Immature natural killer cell (primary cell): ENCODE measurements at regions not wholly inside any gene's neighbourhood (a gene's known extent, or its start where the extent isn't known, plus 50 kb on each side); places are given as distances from the start of the nearest gene placed in this dataset.
A peak's percentile ranks its signal among the peaks of the same experiment; 100 is the strongest.

Source experiments
- DNase-seq, 3 donors: peaks; one replicate each; pipeline ENCODE4 v3.0.0; 2022; ENCODE audit warnings: mixed read lengths in 1 of 3
- H3K27ac Mint-ChIP-seq, 6 donors: one replicate each; pipeline ENCODE4 v1.8.0; 2020; ENCODE audit warnings: mixed read lengths in 6 of 6, mild to moderate bottlenecking in 5 of 6, inconsistent platforms in 4 of 6, moderate library complexity in 3 of 6
- H3K27me3 Mint-ChIP-seq, 3 donors: one replicate each; pipeline ENCODE4 v1.8.0; 2020 to 2021; ENCODE audit warnings: low read depth in 3 of 3, mild to moderate bottlenecking in 3 of 3, mixed read lengths in 3 of 3, moderate library complexity in 3 of 3, inconsistent platforms in 1 of 3
- H3K36me3 Mint-ChIP-seq, 3 donors: one replicate each; pipeline ENCODE4 v1.8.0; 2020; ENCODE audit warnings: mixed read lengths in 3 of 3, inconsistent platforms in 2 of 3, mild to moderate bottlenecking in 2 of 3
- H3K4me1 Mint-ChIP-seq, 2 donors: one replicate each; pipeline ENCODE4 v1.8.0; 2020; ENCODE audit warnings: inconsistent platforms in 2 of 2, mild to moderate bottlenecking in 2 of 2, mixed read lengths in 2 of 2, moderate library complexity in 1 of 2
- H3K4me3 Mint-ChIP-seq, 5 donors: one replicate each; pipeline ENCODE4 v1.8.0; 2020; ENCODE audit warnings: mild to moderate bottlenecking in 5 of 5, mixed read lengths in 5 of 5, inconsistent platforms in 3 of 5, moderate library complexity in 3 of 5
- H3K9me3 Mint-ChIP-seq, 6 donors: one replicate each; pipeline ENCODE4 v1.8.0; 2020; ENCODE audit warnings: mild to moderate bottlenecking in 6 of 6, mixed read lengths in 6 of 6, inconsistent platforms in 4 of 6, moderate library complexity in 3 of 6

- peaks cover 0 to 7% (median 0%) of the 10 kb centered on the region in 6 donors for H3K9me3 Mint-ChIP-seq
- H3K27ac Mint-ChIP-seq: peak overlapping the region in 4 of 6 donors; percentile 14 to 89 (median 56)
- peak in 1 of 3 donors; percentile 30 for DNase-seq
- H3K4me1 Mint-ChIP-seq: peaks cover 5 to 9% of the 10 kb centered on the region in 2 donors
- peak overlapping the region; percentile 36 to 93 (median 76) for H3K4me3 Mint-ChIP-seq
- no peaks in the 10 kb centered on the region for H3K27me3 Mint-ChIP-seq
- H3K36me3 Mint-ChIP-seq: peaks cover 0 to 4% (median 0%) of the 10 kb centered on the region in 3 donors
Observed at GRCh38 chr7:114048386-114049235, 129.8 kb upstream of the PPP1R3A start.

GRCh38 chr7:114047889-114048288 is 129.1 kb upstream of the PPP1R3A start:
- Mint-ChIP-seq H3K9me3 (peaks cover 0 to 4% (median 0%) of the 10 kb centered on the region in 6 donors), H3K4me1 (peaks cover 5 to 9% of the 10 kb centered on the region in 2 donors), H3K27me3 (no peaks in the 10 kb centered on the region), H3K36me3 (peaks cover 0 to 4% (median 0%) of the 10 kb centered on the region in 3 donors), H3K4me3 (peak overlapping the region; percentile 36 to 93 (median 76)), H3K27ac (peak overlapping the region in 4 of 6 donors; percentile 7 to 89 (median 35))
- DNase-seq: no peak

GRCh38 chr7:114033475-114033874 is 114.7 kb upstream of the PPP1R3A start:
- H3K27ac Mint-ChIP-seq: no peak overlapping the region
- no peak overlapping the region for H3K4me3 Mint-ChIP-seq
- no peaks in the 10 kb centered on the region for H3K36me3 Mint-ChIP-seq
- H3K4me1 Mint-ChIP-seq: no peaks in the 10 kb centered on the region
- no peak for DNase-seq
- no peaks in the 10 kb centered on the region for H3K27me3 Mint-ChIP-seq
- H3K9me3 Mint-ChIP-seq: peaks cover 0 to 5% (median 0%) of the 10 kb centered on the region in 6 donors

GRCh38 chr7:114026486-114027089 is 107.8 kb upstream of the PPP1R3A start:
- H3K4me3 Mint-ChIP-seq: no peak overlapping the region
- no peaks in the 10 kb centered on the region for H3K4me1 Mint-ChIP-seq
- DNase-seq: peak; percentile 13 to 53 (median 30)
- H3K36me3 Mint-ChIP-seq: no peaks in the 10 kb centered on the region
- H3K27ac Mint-ChIP-seq: no peak overlapping the region
- peaks cover 0 to 1% (median 0%) of the 10 kb centered on the region in 6 donors for H3K9me3 Mint-ChIP-seq
- no peaks in the 10 kb centered on the region for H3K27me3 Mint-ChIP-seq

GRCh38 chr7:114021135-114021534 is 102.3 kb upstream of the PPP1R3A start:
- no peak overlapping the region for H3K4me3 Mint-ChIP-seq
- H3K27me3 Mint-ChIP-seq: no peaks in the 10 kb centered on the region
- no peaks in the 10 kb centered on the region for H3K4me1 Mint-ChIP-seq
- H3K9me3 Mint-ChIP-seq: peaks cover 0 to 1% (median 0%) of the 10 kb centered on the region in 6 donors
- no peak for DNase-seq
- no peak overlapping the region for H3K27ac Mint-ChIP-seq
- H3K36me3 Mint-ChIP-seq: no peaks in the 10 kb centered on the region

GRCh38 chr7:114008696-114009095 is 89.9 kb upstream of the PPP1R3A start:
- Mint-ChIP-seq H3K27ac (no peak overlapping the region), H3K4me3 (no peak overlapping the region), H3K27me3 (peaks cover 0 to 4% (median 3%) of the 10 kb centered on the region in 3 donors), H3K36me3 (no peaks in the 10 kb centered on the region), H3K9me3 (peaks cover 0 to 10% (median 6%) of the 10 kb centered on the region in 6 donors), H3K4me1 (no peaks in the 10 kb centered on the region)
- DNase-seq: no peak

GRCh38 chr7:114007386-114007785 is 88.6 kb upstream of the PPP1R3A start:
- Mint-ChIP-seq H3K27me3 (peaks cover 0 to 3% (median 0%) of the 10 kb centered on the region in 3 donors), H3K36me3 (no peaks in the 10 kb centered on the region), H3K9me3 (peaks cover 4 to 21% (median 11%) of the 10 kb centered on the region in 6 donors), H3K4me1 (no peaks in the 10 kb centered on the region), H3K4me3 (no peak overlapping the region), H3K27ac (no peak overlapping the region)
- DNase-seq: no peak

GRCh38 chr7:113998934-113999333 is 80.1 kb upstream of the PPP1R3A start:
- Mint-ChIP-seq H3K4me3 (no peak overlapping the region), H3K4me1 (no peaks in the 10 kb centered on the region), H3K36me3 (no peaks in the 10 kb centered on the region), H3K27ac (no peak overlapping the region), H3K9me3 (peaks cover 16 to 26% (median 20%) of the 10 kb centered on the region in 6 donors), H3K27me3 (no peaks in the 10 kb centered on the region)
- DNase-seq: no peak

GRCh38 chr7:113996405-113996804 is 77.6 kb upstream of the PPP1R3A start:
- H3K27ac Mint-ChIP-seq: no peak overlapping the region

GRCh38 chr7:113986216-113986615 is 67.4 kb upstream of the PPP1R3A start:
- no peak overlapping the region for H3K27ac Mint-ChIP-seq
- no peak overlapping the region for H3K4me3 Mint-ChIP-seq
- peaks cover 0 to 8% (median 3%) of the 10 kb centered on the region in 6 donors for H3K9me3 Mint-ChIP-seq
- H3K4me1 Mint-ChIP-seq: no peaks in the 10 kb centered on the region
- H3K36me3 Mint-ChIP-seq: no peaks in the 10 kb centered on the region
- DNase-seq: no peak
- H3K27me3 Mint-ChIP-seq: peaks cover 0 to 4% (median 0%) of the 10 kb centered on the region in 3 donors

More at GRCh38 chr7:113996405-113996804, 77.6 kb upstream of the PPP1R3A start:
- no peaks in the 10 kb centered on the region for H3K4me1 Mint-ChIP-seq
- no peak for DNase-seq
- H3K9me3 Mint-ChIP-seq: peaks cover 1 to 13% (median 8%) of the 10 kb centered on the region in 6 donors
- H3K36me3 Mint-ChIP-seq: no peaks in the 10 kb centered on the region
- H3K4me3 Mint-ChIP-seq: no peak overlapping the region
- H3K27me3 Mint-ChIP-seq: no peaks in the 10 kb centered on the region

- Mint-ChIP-seq H3K4me3 (no peak overlapping the region), H3K4me1 (no peaks in the 10 kb centered on the region), H3K36me3 (no peaks in the 10 kb centered on the region), H3K9me3 (peaks cover 0 to 13% (median 6%) of the 10 kb centered on the region in 6 donors), H3K27ac (no peak overlapping the region), H3K27me3 (peaks cover 0 to 3% (median 2%) of the 10 kb centered on the region in 3 donors)
- no peak for DNase-seq
Observed at GRCh38 chr7:113976508-113976907, 57.7 kb upstream of the PPP1R3A start.

- Mint-ChIP-seq H3K4me3 (no peak overlapping the region), H3K4me1 (no peaks in the 10 kb centered on the region), H3K27me3 (peaks cover 0 to 4% (median 0%) of the 10 kb centered on the region in 3 donors), H3K9me3 (peaks cover 0 to 11% (median 2%) of the 10 kb centered on the region in 6 donors), H3K27ac (no peak overlapping the region), H3K36me3 (no peaks in the 10 kb centered on the region)
- DNase-seq: no peak
Observed at GRCh38 chr7:113968713-113969112, 49.9 kb upstream of the PPP1R3A start.
